ENCODE measurements at regions not wholly inside any gene's neighbourhood (a gene's known extent, or its start where the extent isn't known, plus 50 kb on each side); places are given as distances from the start of the nearest gene placed in this dataset.

GRCh38 chr4:111698361-111698760 is 446.9 kb upstream of the FAM241A start:
- no peak for ATAC-seq
- ChIA-PET POLR2A (no interaction called here), CTCF (ENCODE audit: low intra/inter-chr PET ratio) (no interaction called here)
- BruUV-seq (replicated peaks), result no TSS peak
- no peak overlapping the region for H3K9ac ChIP-seq (ENCODE audit: insufficient read depth in 1 of 2, low read depth in 2 of 2, low read length in 2 of 2)
- H3K36me3 ChIP-seq (ENCODE audit: control insufficient read depth, insufficient read depth, low read length), result no peaks in the 10 kb centered on the region
- no peaks in the 10 kb centered on the region for H3K79me2 ChIP-seq (ENCODE audit: control insufficient read depth, insufficient read depth, low read length)
- in situ Hi-C loops (cut with MboI), result no loop called here
- H3K27me3 ChIP-seq (ENCODE audit: control insufficient read depth in 2 of 2, insufficient read depth in 2 of 2, low read length in 2 of 2), result no peaks in the 10 kb centered on the region
- no peak for FAIRE-seq
- no peak overlapping the region for H3K4me3 ChIP-seq
- H4K20me1 ChIP-seq (replicated peaks; ENCODE audit: control insufficient read depth, insufficient read depth, low read length), result no peaks in the 10 kb centered on the region
- H3K27ac ChIP-seq (ENCODE audit: extremely low read depth, low read depth, low read length), result no peak overlapping the region
- DNase-seq (ENCODE audit: extremely low read depth in 1 of 4, low spot score in 3 of 4), result no peak
- H3K4me1 ChIP-seq (replicated peaks in 1 of 2; ENCODE audit: control insufficient read depth in 2 of 2, insufficient read depth in 2 of 2, low read length in 2 of 2), result no peaks in the 10 kb centered on the region
- H2AFZ ChIP-seq (ENCODE audit: low read depth, low read length), result no peak overlapping the region
- H3K4me2 ChIP-seq (ENCODE audit: insufficient read depth, low read length), result no peak overlapping the region
- H3K9me1 ChIP-seq (ENCODE audit: control insufficient read depth, insufficient read depth, low read length), result no peaks in the 10 kb centered on the region
- H3K9me3 ChIP-seq (replicated peaks; ENCODE audit: control insufficient read depth, insufficient read depth, low read depth, low read length), result no peaks in the 10 kb centered on the region
- intact Hi-C loops (cut with micrococcal nuclease), result no loop called here
- TF ChIP-seq HNRNPK (IDR thresholded peaks at IDR 0.05; ENCODE audit: low read depth, low read length, poor library complexity, severe bottlenecking) (peak; percentile 86), HNRNPL (IDR thresholded peaks at IDR 0.05; ENCODE audit: low read depth, low read length) (no peak), ZNF407 (IDR thresholded peaks at IDR 0.05; ENCODE audit: low read depth) (no peak), CHD7 (IDR thresholded peaks at IDR 0.05; ENCODE audit: low read depth, low read length) (no peak)
